ENCODE measurements at regions not wholly inside any gene's neighbourhood (a gene's known extent, or its start where the extent isn't known, plus 50 kb on each side); places are given as distances from the start of the nearest gene placed in this dataset.
"Not testable (repeated sequence)": the region's sequence is repeated elsewhere in the genome, so short reads cannot be mapped to it uniquely, and the experiment has no call there.

- no peak for DNase-seq
Observed at GRCh38 chr13:65803530-65804392, 1426.4 kb downstream of the PCDH9 start.

- DNase-seq, result no peak
Observed at GRCh38 chr13:65789815-65790214, 1440.3 kb downstream of the PCDH9 start.

GRCh38 chr13:65787082-65787481 lies 1443.1 kb downstream of the PCDH9 start:
- DNase-seq, result no peak

GRCh38 chr13:65784088-65784816 lies 1445.9 kb downstream of the PCDH9 start:
- DNase-seq, result no peak

- DNase-seq, result no peak
Observed at GRCh38 chr13:65783383-65783782, 1446.8 kb downstream of the PCDH9 start.

- DNase-seq, result not testable (repeated sequence)
Observed at GRCh38 chr13:65771704-65772313, 1458.3 kb downstream of the PCDH9 start.

- DNase-seq, result no peak
Observed at GRCh38 chr13:65768545-65768944, 1461.6 kb downstream of the PCDH9 start.

GRCh38 chr13:65763811-65764210 lies 1466.3 kb downstream of the PCDH9 start:
- no peak for DNase-seq

GRCh38 chr13:65762012-65762411 lies 1468.1 kb downstream of the PCDH9 start:
- DNase-seq, result no peak

GRCh38 chr13:65756071-65756671 lies 1474.0 kb downstream of the PCDH9 start:
- no peak for DNase-seq

- no peak for DNase-seq
Observed at GRCh38 chr13:65748227-65748626, 1481.9 kb downstream of the PCDH9 start.

- DNase-seq, result no peak
Observed at GRCh38 chr13:65746406-65746921, 1483.7 kb downstream of the PCDH9 start.

- no peak for DNase-seq
Observed at GRCh38 chr13:65744836-65745235, 1485.3 kb downstream of the PCDH9 start.

GRCh38 chr13:65733110-65733509 lies 1497.0 kb downstream of the PCDH9 start:
- DNase-seq, result no peak

- DNase-seq, result no peak
Observed at GRCh38 chr13:65727070-65727469, 1503.1 kb downstream of the PCDH9 start.

- DNase-seq, result no peak
Observed at GRCh38 chr13:65725006-65725405, 1505.1 kb downstream of the PCDH9 start.

- no peak for DNase-seq
Observed at GRCh38 chr13:65724226-65724625, 1505.9 kb downstream of the PCDH9 start.

GRCh38 chr13:65722506-65722905 lies 1507.6 kb downstream of the PCDH9 start:
- DNase-seq, result no peak

GRCh38 chr13:65719831-65720230 lies 1510.3 kb downstream of the PCDH9 start:
- DNase-seq, result no peak

- no peak for DNase-seq
Observed at GRCh38 chr13:65710514-65710913, 1519.6 kb downstream of the PCDH9 start.

GRCh38 chr13:65697843-65698242 lies 1532.3 kb downstream of the PCDH9 start:
- no peak for DNase-seq

GRCh38 chr13:65679240-65679639 lies 1550.9 kb downstream of the PCDH9 start:
- no peak for DNase-seq

GRCh38 chr13:65677906-65678305 lies 1552.2 kb downstream of the PCDH9 start:
- DNase-seq, result no peak

All from T-helper 1 cell (primary cell).